Mesenchymal stem cell (in vitro differentiated cells and primary cell): ENCODE measurements at regions not wholly inside any gene's neighbourhood (a gene's known extent, or its start where the extent isn't known, plus 50 kb on each side); places are given as distances from the start of the nearest gene placed in this dataset.

Source experiments
- DNase-seq: peaks from one replicate; pipeline ENCODE4 v3.0.0-alpha.2; 2013
- H2AFZ ChIP-seq: one replicate; pipeline ENCODE4 v1.6.1; 2013; ENCODE audit warnings: low read depth, mild to moderate bottlenecking, control low read depth, inconsistent platforms, low read length, moderate library complexity
- H2AK5ac ChIP-seq: 2 replicates; pipeline ENCODE4 v1.6.1; 2013; ENCODE audit warnings: low read length, moderate library complexity, mild to moderate bottlenecking, inconsistent platforms; ENCODE audit not compliant: severe bottlenecking
- H2BK120ac ChIP-seq: one replicate; pipeline ENCODE4 v1.6.1; 2013; ENCODE audit warnings: low read depth, mild to moderate bottlenecking, inconsistent platforms, low read length, moderate library complexity
- H2BK12ac ChIP-seq, 2 experiments: one replicate each; pipeline ENCODE4 v1.6.1; 2013; ENCODE audit warnings: inconsistent platforms in 2 of 2, low read length in 2 of 2, mild to moderate bottlenecking in 2 of 2, moderate library complexity in 2 of 2, control low read depth in 1 of 2
- H2BK15ac ChIP-seq: one replicate; pipeline ENCODE4 v1.6.1; 2013; ENCODE audit warnings: mild to moderate bottlenecking, low read depth, inconsistent platforms; ENCODE audit not compliant: poor library complexity, severe bottlenecking
- H2BK5ac ChIP-seq: 2 replicates; pipeline ENCODE4 v1.6.1; 2013; ENCODE audit warnings: low read depth, mild to moderate bottlenecking, low read length, control low read depth, inconsistent platforms; ENCODE audit not compliant: poor library complexity, severe bottlenecking
- H3K14ac ChIP-seq, 2 experiments: one replicate each; pipeline ENCODE4 v1.6.1; 2013; ENCODE audit warnings: inconsistent platforms in 2 of 2, low read length in 2 of 2, control low read depth in 1 of 2, mild to moderate bottlenecking in 1 of 2, moderate library complexity in 1 of 2
- H3K18ac ChIP-seq, 2 experiments: one replicate each; pipeline ENCODE4 v1.6.1; 2013; ENCODE audit warnings: inconsistent platforms in 2 of 2, low read length in 2 of 2, control low read depth in 1 of 2, low read depth in 1 of 2, mild to moderate bottlenecking in 1 of 2
- H3K23ac ChIP-seq, 2 experiments: one replicate each; pipeline ENCODE4 v1.6.1; 2013; ENCODE audit warnings: inconsistent platforms in 2 of 2, low read length in 2 of 2, mild to moderate bottlenecking in 2 of 2, moderate library complexity in 2 of 2, control low read depth in 1 of 2
- H3K27ac ChIP-seq: 2 replicates; pipeline ENCODE4 v1.5.1; 2013; ENCODE audit warnings: mild to moderate bottlenecking, moderate library complexity, low read length, control low read depth, inconsistent platforms; ENCODE audit not compliant: poor library complexity, severe bottlenecking
- H3K27me3 ChIP-seq, 2 experiments: 2 replicates each; pipeline versions ENCODE4 v1.6.1 to v1.7.0; 2013; ENCODE audit warnings: low read length in 2 of 2, mild to moderate bottlenecking in 2 of 2, moderate library complexity in 2 of 2, control low read depth in 1 of 2, inconsistent platforms in 1 of 2; ENCODE audit not compliant: control insufficient read depth in 1 of 2, insufficient read depth in 1 of 2
- H3K36me3 ChIP-seq, 2 experiments: 2 replicates each; pipeline versions ENCODE4 v1.6.1 to v1.7.0; 2013; ENCODE audit warnings: low read length in 2 of 2, control low read depth in 1 of 2, inconsistent platforms in 1 of 2, low read depth in 1 of 2, mild to moderate bottlenecking in 1 of 2; ENCODE audit not compliant: insufficient read depth in 2 of 2, control insufficient read depth in 1 of 2
- H3K4ac ChIP-seq, 2 experiments: one replicate each; pipeline ENCODE4 v1.6.1; 2013; ENCODE audit warnings: inconsistent platforms in 2 of 2, low read length in 2 of 2, mild to moderate bottlenecking in 2 of 2, moderate library complexity in 2 of 2, control low read depth in 1 of 2, low read depth in 1 of 2
- H3K4me1 ChIP-seq: 2 replicates; pipeline ENCODE4 v1.6.1; 2013; ENCODE audit warnings: low read depth, low read length, control low read depth; ENCODE audit not compliant: control insufficient read depth, insufficient read depth
- H3K4me2 ChIP-seq: 2 replicates; pipeline ENCODE4 v1.6.1; 2013; ENCODE audit warnings: low read length, mild to moderate bottlenecking, inconsistent platforms; ENCODE audit not compliant: poor library complexity, severe bottlenecking
- H3K4me3 ChIP-seq, 2 experiments: 2 replicates each; pipeline versions ENCODE4 v1.5.1 to v1.7.0; 2013; ENCODE audit warnings: low read length in 2 of 2, mild to moderate bottlenecking in 2 of 2, control low read depth in 1 of 2, low read depth in 1 of 2; ENCODE audit not compliant: insufficient read depth in 1 of 2
- H3K79me1 ChIP-seq: replicated peaks from 2 replicates; pipeline ENCODE4 v1.6.1; 2013; ENCODE audit warnings: mild to moderate bottlenecking, control low read depth, low read length, inconsistent platforms; ENCODE audit not compliant: poor library complexity, severe bottlenecking
- H3K9ac ChIP-seq: 2 replicates; pipeline ENCODE4 v1.7.0; 2013; ENCODE audit warnings: mild to moderate bottlenecking, low read length, moderate library complexity
- H3K9me3 ChIP-seq: 2 replicates; pipeline ENCODE4 v1.7.0; 2013; ENCODE audit warnings: mild to moderate bottlenecking, low read length; ENCODE audit not compliant: control insufficient read depth
- H4K8ac ChIP-seq: one replicate; pipeline ENCODE4 v1.6.1; 2013; ENCODE audit warnings: inconsistent platforms, mild to moderate bottlenecking, low read length, moderate library complexity
- H4K91ac ChIP-seq: one replicate; pipeline ENCODE4 v1.6.1; 2013; ENCODE audit warnings: mild to moderate bottlenecking, low read length, inconsistent platforms
- WGBS: methylation state at CpG from one replicate; pipeline ENCODE4 v1.1.7; 2013; ENCODE audit warnings: mixed read lengths; 5-methylcytosine and 5-hydroxymethylcytosine counted together

DNA sequence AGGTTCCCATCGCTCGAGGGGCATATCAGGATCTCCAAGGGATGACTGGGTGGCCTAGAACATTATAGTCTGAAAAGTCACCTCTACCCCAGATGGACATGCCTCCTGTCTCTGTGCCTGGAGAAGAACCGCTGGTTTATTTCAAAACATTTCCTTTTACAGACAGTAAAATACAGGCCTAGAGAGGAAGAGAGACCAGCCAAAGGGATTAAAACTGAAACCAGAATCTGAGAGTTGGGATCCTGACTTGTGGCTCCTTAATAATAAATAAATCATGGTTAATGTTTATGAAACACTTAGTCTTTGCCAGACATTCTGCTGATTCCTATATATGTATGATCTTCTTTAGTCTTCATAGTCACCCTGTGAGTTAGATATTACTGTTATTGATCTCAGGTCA is 153.7 kb downstream of the DDX1 start:
- Histone ChIP-seq H2BK12ac (no peak overlapping the region), H3K36me3 (no peaks in the 10 kb centered on the region), H3K23ac (no peak overlapping the region), H3K27ac (peak overlapping the region; percentile 63), H3K4ac (no peak overlapping the region), H3K9ac (no peak overlapping the region), H2BK120ac (no peak overlapping the region), H3K4me3 (no peak overlapping the region), H3K18ac (no peak overlapping the region), H4K91ac (no peak overlapping the region), H3K4me2 (no peak overlapping the region), H3K9me3 (no peaks in the 10 kb centered on the region), H2AK5ac (no peak overlapping the region), H4K8ac (no peak overlapping the region), H3K27me3 (peaks cover 0 to 52% of the 10 kb centered on the region in 2 experiments), H3K14ac (no peak overlapping the region), H2BK5ac (no peak overlapping the region), H3K79me1 (no peaks in the 10 kb centered on the region), H3K4me1 (peaks cover 32% of the 10 kb centered on the region), H2BK15ac (no peak overlapping the region), H2AFZ (no peak overlapping the region)
- WGBS: 83% methylated on average over 2 of the region's 3 CpGs
- peak; percentile 12 for DNase-seq

DNA sequence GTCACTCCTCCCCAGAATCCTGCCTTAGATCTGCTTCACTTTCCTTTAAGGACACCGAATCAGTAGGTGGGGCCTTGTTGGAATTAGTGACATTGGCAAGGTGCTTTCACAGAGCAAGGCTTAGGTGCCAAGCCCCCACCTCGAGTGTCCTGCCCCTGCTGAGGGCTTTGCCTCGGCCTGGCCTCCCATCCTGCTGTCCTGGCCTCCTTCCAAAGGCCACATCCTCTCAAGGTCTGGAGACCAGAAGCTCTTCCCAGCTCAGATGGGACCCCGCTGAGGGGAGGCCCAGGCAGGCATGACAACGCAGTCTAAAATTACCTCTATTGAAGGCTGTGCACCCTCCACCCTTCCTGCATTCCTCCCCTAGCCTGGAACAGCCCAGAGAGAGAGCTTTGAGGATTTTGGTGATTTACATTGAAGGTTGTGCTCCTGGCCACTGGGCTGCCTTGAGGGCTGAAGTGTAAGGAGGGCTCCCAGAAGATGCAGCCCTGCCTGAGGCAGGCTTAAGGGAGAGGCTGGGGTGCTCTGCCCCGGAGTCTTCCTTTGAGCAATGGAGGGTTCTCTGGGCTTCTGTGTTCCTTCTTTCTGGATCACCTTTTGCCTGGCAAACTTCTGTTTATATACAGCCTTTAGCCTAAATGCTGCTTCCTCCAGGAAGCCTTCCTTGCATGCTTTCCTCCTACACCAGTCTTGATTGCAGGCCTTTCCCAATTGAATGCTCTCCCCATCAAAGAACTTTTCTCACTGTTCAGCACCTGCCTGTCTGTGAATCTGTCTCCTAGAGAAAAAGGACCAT is 154.4 kb downstream of the DDX1 start:
- no peak overlapping the region for H2AFZ ChIP-seq
- H3K23ac ChIP-seq: no peak overlapping the region
- H3K27ac ChIP-seq: peak overlapping the region; percentile 55
- no peak overlapping the region for H3K4ac ChIP-seq
- H4K8ac ChIP-seq: no peak overlapping the region
- H3K14ac ChIP-seq: no peak overlapping the region
- no peaks in the 10 kb centered on the region for H3K36me3 ChIP-seq
- H2BK12ac ChIP-seq: no peak overlapping the region
- no peak overlapping the region for H2BK120ac ChIP-seq
- H4K91ac ChIP-seq: no peak overlapping the region
- peaks cover 32% of the 10 kb centered on the region for H3K4me1 ChIP-seq
- WGBS: 87% methylated on average over 5 of the region's 6 CpGs
- H3K79me1 ChIP-seq: no peaks in the 10 kb centered on the region
- no peak overlapping the region for H3K4me2 ChIP-seq
- peak overlapping the region; percentile 86 for H2AK5ac ChIP-seq
- DNase-seq: no peak
- peak overlapping the region; percentile 20 for H2BK5ac ChIP-seq
- no peak overlapping the region for H3K18ac ChIP-seq
- H3K9me3 ChIP-seq: no peaks in the 10 kb centered on the region
- H3K9ac ChIP-seq: no peak overlapping the region
- no peak overlapping the region for H2BK15ac ChIP-seq
- H3K4me3 ChIP-seq: no peak overlapping the region
- H3K27me3 ChIP-seq: peaks cover 0 to 46% of the 10 kb centered on the region in 2 experiments

DNA sequence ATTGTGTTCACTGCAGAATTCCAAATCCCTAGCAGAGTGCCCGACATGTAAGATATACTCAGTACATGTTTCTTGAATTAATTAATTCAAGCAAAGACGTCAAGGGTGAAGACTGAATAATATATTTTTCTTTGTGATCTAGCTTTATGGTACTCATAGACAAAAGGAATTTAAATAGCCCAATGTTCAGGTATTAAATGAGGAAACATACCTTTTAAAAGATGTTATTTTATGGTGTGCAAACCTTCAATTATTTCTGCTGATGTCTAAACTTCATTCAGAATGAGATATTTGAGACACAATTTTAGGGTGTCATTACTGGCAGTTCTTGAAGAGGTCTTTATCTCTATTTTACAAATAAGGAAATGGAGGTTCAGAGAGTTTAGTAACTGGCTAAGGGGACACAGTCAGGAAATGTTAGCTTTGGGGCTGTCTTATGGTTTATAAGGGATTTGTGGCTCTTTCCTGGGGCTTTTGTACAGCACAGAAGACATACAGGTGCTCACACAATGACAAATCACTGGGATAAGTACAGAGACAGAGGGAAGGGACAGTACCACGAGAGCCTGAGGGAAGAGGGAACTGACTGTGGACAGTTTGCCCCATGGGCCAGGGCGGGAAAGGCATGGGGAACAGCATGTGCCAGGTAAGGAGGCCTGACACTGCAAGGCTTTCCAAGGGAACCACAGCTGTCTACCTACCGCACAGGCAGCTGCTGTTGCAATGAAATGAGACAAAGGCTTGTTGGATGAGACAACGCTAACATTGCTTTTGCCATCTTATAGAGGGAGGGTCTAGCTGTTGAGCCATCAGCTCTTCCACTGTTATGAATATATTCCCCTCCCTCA is 155.3 kb downstream of the DDX1 start:
- Histone ChIP-seq H3K27me3 (peaks cover 0 to 45% of the 10 kb centered on the region in 2 experiments), H3K79me1 (no peaks in the 10 kb centered on the region), H3K4me3 (no peak overlapping the region), H3K27ac (no peak overlapping the region), H2BK120ac (no peak overlapping the region), H4K8ac (no peak overlapping the region), H2BK5ac (peak overlapping the region; percentile 60), H4K91ac (no peak overlapping the region), H3K18ac (no peak overlapping the region), H2BK15ac (no peak overlapping the region), H2AFZ (no peak overlapping the region), H3K9me3 (no peaks in the 10 kb centered on the region), H3K4ac (no peak overlapping the region), H3K9ac (no peak overlapping the region), H3K14ac (no peak overlapping the region), H3K4me2 (no peak overlapping the region), H2AK5ac (peak overlapping the region; percentile 99), H2BK12ac (no peak overlapping the region), H3K4me1 (peaks cover 32% of the 10 kb centered on the region), H3K36me3 (no peaks in the 10 kb centered on the region), H3K23ac (peak overlapping the region in 1 of 2 experiments; percentile 83)
- 79% methylated on average over 4 of the region's 6 CpGs for WGBS
- DNase-seq: no peak
